Neural progenitor cell (in vitro differentiated cells): ENCODE measurements at regions not wholly inside any gene's neighbourhood (a gene's known extent, or its start where the extent isn't known, plus 50 kb on each side); places are given as distances from the start of the nearest gene placed in this dataset.

Source experiments
- EZH2 ChIP-seq: fragments of 200-600 bp; sonication (generic); IDR thresholded peaks from 2 replicates; pipeline ENCODE4 v1.6.1; 2017; ENCODE audit warnings: antibody characterized with exemption, mild to moderate bottlenecking, moderate library complexity
- EZH2phosphoT487 ChIP-seq: fragments of 200-600 bp; sonication (generic); IDR thresholded peaks from 2 replicates; pipeline ENCODE4 v1.6.1; 2017; ENCODE audit warnings: antibody characterized with exemption
- TF ChIP-seq, protein P1 (sequence below): fragments of 200-600 bp; sonication (generic); IDR thresholded peaks from 2 replicates; pipeline ENCODE4 v1.5.1; 2017; ENCODE audit warnings: antibody characterized with exemption, mild to moderate bottlenecking

DNA sequence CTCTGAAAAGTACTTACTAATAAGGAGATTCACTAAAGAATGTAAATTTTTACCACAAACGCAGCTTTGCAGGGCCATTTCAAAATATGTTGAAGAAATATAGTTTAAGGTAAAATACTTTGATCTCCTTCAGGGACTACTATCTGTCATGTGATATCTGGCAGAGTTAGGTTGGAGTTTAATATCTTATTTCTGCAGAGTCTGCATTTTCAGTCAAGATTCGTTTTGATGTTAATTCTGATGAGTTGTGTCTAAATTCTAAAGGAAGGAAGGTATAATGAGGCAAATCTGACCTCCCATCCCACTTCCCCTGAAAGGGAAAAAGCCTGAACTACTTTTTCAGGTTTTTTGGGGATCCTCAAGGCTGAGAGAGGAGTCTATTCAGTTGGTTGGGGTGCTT, 123.9 kb upstream of the TECRL start:
- no peak for TF ChIP-seq EZH2
- TF ChIP-seq, protein P1, sequence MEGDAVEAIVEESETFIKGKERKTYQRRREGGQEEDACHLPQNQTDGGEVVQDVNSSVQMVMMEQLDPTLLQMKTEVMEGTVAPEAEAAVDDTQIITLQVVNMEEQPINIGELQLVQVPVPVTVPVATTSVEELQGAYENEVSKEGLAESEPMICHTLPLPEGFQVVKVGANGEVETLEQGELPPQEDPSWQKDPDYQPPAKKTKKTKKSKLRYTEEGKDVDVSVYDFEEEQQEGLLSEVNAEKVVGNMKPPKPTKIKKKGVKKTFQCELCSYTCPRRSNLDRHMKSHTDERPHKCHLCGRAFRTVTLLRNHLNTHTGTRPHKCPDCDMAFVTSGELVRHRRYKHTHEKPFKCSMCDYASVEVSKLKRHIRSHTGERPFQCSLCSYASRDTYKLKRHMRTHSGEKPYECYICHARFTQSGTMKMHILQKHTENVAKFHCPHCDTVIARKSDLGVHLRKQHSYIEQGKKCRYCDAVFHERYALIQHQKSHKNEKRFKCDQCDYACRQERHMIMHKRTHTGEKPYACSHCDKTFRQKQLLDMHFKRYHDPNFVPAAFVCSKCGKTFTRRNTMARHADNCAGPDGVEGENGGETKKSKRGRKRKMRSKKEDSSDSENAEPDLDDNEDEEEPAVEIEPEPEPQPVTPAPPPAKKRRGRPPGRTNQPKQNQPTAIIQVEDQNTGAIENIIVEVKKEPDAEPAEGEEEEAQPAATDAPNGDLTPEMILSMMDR: no peak
- no peak for TF ChIP-seq EZH2phosphoT487
